ENCODE measurements at regions not wholly inside any gene's neighbourhood (a gene's known extent, or its start where the extent isn't known, plus 50 kb on each side); places are given as distances from the start of the nearest gene placed in this dataset.

DNA sequence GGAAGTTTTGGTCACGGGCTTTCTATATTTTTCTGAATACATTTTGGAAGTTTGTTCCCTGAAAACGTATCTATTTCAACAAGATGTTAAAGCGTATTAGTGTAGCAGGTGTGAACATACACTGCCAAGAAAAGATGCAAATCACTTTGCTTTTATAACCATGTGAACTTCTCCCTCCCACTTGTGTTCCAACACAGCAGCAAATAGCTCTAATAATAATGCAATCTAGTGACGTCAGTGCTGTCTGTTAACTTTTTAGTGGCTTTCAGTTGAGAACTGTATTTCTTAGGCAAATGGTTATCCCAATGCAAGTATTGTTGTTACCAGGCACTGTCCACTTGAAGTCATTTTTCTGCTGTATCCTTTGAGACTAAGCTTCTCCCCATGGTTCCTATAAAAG is 188.4 kb upstream of the IGFBP3 start:
- no peak overlapping the region for H2BK20ac ChIP-seq (ENCODE audit: low read length)
- no peaks in the 10 kb centered on the region for H3K79me2 ChIP-seq (ENCODE audit: control insufficient read depth in 1 of 2, insufficient read depth in 2 of 2, low read length in 2 of 2)
- H4K8ac ChIP-seq (ENCODE audit: extremely low read depth, insufficient read depth, low read length): no peak overlapping the region
- H3K4me2 ChIP-seq (ENCODE audit: insufficient read depth in 1 of 2, low read depth in 2 of 2, low read length in 2 of 2): no peak overlapping the region
- H2BK12ac ChIP-seq (ENCODE audit: low read depth, low read length): no peak overlapping the region
- H3K27me3 ChIP-seq (replicated peaks in 1 of 4; ENCODE audit: control insufficient read depth in 3 of 4, extremely low read depth in 1 of 4, insufficient read depth in 3 of 4, low read length in 3 of 4): no peaks in the 10 kb centered on the region
- FAIRE-seq (no peak), DNase-seq (ENCODE audit: low read depth in 1 of 2, low spot score in 2 of 2) (no peak)
- no peak overlapping the region for H2BK5ac ChIP-seq (ENCODE audit: low read depth, low read length)
- H3K79me1 ChIP-seq (ENCODE audit: low read depth, low read length): no peaks in the 10 kb centered on the region
- no peak overlapping the region for H3K56ac ChIP-seq (replicated peaks; ENCODE audit: insufficient read length, low read depth, low read length)
- POLR2A ChIA-PET (ENCODE audit: partially characterized antibody): no interaction called here
- WGBS, 2 experiments (ENCODE audit: extremely low coverage in 1 of 2, insufficient coverage in 1 of 2, insufficient read length in 1 of 2, insufficient replicate concordance in 2 of 2, low coverage in 1 of 2, low lambda C conversion rate in 2 of 2, missing lambda C conversion rate in 1 of 2): 93% methylated on average over 4 of the region's 4 CpGs; no CpG with 5 or more reads in 1 of the 2 experiments
- no peak overlapping the region for H2AK5ac ChIP-seq (ENCODE audit: low read depth, low read length)
- H2BK120ac ChIP-seq (replicated peaks; ENCODE audit: low read depth, low read length): no peak overlapping the region
- H3K4ac ChIP-seq (replicated peaks; ENCODE audit: insufficient read length, low read depth, low read length): no peak overlapping the region
- H3K9ac ChIP-seq (replicated peaks in 1 of 4; ENCODE audit: extremely low read depth in 1 of 4, low read depth in 3 of 4, low read length in 3 of 4): no peak overlapping the region
- H3K27ac ChIP-seq (ENCODE audit: low read depth, low read length): no peak overlapping the region
- H2BK15ac ChIP-seq (ENCODE audit: low read length): no peak overlapping the region
- H4K20me1 ChIP-seq (replicated peaks in 1 of 2; ENCODE audit: control insufficient read depth in 1 of 2, insufficient read depth in 2 of 2, low read length in 2 of 2): no peaks in the 10 kb centered on the region
- no peak overlapping the region for H3K18ac ChIP-seq (ENCODE audit: extremely low read depth, low read length)
- H4K91ac ChIP-seq (replicated peaks; ENCODE audit: insufficient read length, low read length): no peak overlapping the region
- H2AFZ ChIP-seq (ENCODE audit: low read length): no peak overlapping the region
- no peak overlapping the region for H3K14ac ChIP-seq (ENCODE audit: insufficient read length)
- no peaks in the 10 kb centered on the region for H3K4me1 ChIP-seq (replicated peaks in 1 of 4; ENCODE audit: control insufficient read depth in 3 of 4, insufficient read depth in 4 of 4, low read length in 3 of 4)
- no peaks in the 10 kb centered on the region for H3K9me3 ChIP-seq (ENCODE audit: insufficient read depth in 2 of 2, low read depth in 1 of 2, low read length in 1 of 2)
- no peak overlapping the region for H4K5ac ChIP-seq (ENCODE audit: insufficient read length, low read depth, low read length)
- no peaks in the 10 kb centered on the region for H3K36me3 ChIP-seq (ENCODE audit: control insufficient read depth in 2 of 4, insufficient read depth in 4 of 4, low read length in 3 of 4)
- no peak overlapping the region for H3K23ac ChIP-seq (ENCODE audit: insufficient read length)
- no peak for TF ChIP-seq SUZ12 (IDR thresholded peaks at IDR 0.05; ENCODE audit: low read length)
- no peak for TF ChIP-seq YY1 (IDR thresholded peaks at IDR 0.05; ENCODE audit: low read depth, low read length)
- TF ChIP-seq HDAC6 (IDR thresholded peaks at IDR 0.05; ENCODE audit: low read depth, low read length): no peak
- TF ChIP-seq ZNF274 (IDR thresholded peaks at IDR 0.05; ENCODE audit: borderline replicate concordance, extremely low read depth, low read length): no peak
- TF ChIP-seq SIRT6 (IDR thresholded peaks at IDR 0.05; ENCODE audit: low read length): no peak
- TF ChIP-seq RFX5 (IDR thresholded peaks at IDR 0.05; ENCODE audit: borderline replicate concordance, low read depth, low read length): no peak
- TF ChIP-seq HDAC2 (IDR thresholded peaks at IDR 0.05; ENCODE audit: borderline replicate concordance in 1 of 2, low read depth in 2 of 2, low read length in 2 of 2): no peak
- no peak for TF ChIP-seq TBP (IDR thresholded peaks at IDR 0.05; ENCODE audit: low read depth, low read length)
- no peak for TF ChIP-seq SAP30 (IDR thresholded peaks at IDR 0.05; ENCODE audit: insufficient read depth, insufficient replicate concordance, low read length)
- CTCF ChIA-PET (ENCODE audit: partially characterized antibody): no interaction called here
- H3K4me3 ChIP-seq (ENCODE audit: extremely low read depth in 1 of 4, insufficient read depth in 2 of 4, low read depth in 3 of 4, low read length in 4 of 4): no peak overlapping the region
- H3K23me2 ChIP-seq (ENCODE audit: low read depth, low read length): no peaks in the 10 kb centered on the region

All from H1 (cell line).